Heart left ventricle (tissue), 16 donors: ENCODE measurements at regions not wholly inside any gene's neighbourhood (a gene's known extent, or its start where the extent isn't known, plus 50 kb on each side); places are given as distances from the start of the nearest gene placed in this dataset.

ENCODE experiments used
- ATAC-seq, 4 donors: fragments of 200-7000 bp; cut with Tn5 transposase; one replicate each; pipeline ENCODE4 v1.9.1; 2020 to 2022; ENCODE audit warnings: moderate library complexity in 4 of 4, mild to moderate bottlenecking in 3 of 4, moderate number of reproducible peaks in 1 of 4
- DNase-seq, 5 donors: peaks; one replicate each; pipeline ENCODE4 v3.0.0-alpha.2; 2020
- H3K27ac ChIP-seq, 12 donors: fragments of 200-600 bp; sonication (generic) in 4 of 12; one replicate each; pipeline versions ENCODE4 v1.5.0 to v1.8.0; 2016 to 2022; ENCODE audit warnings: mild to moderate bottlenecking in 2 of 12
- H3K27me3 ChIP-seq, 9 donors: fragments of 200-600 bp; sonication (generic) in 2 of 9; one replicate each; pipeline versions ENCODE4 v1.5.1 to v1.8.0; 2016 to 2022; ENCODE audit warnings: mild to moderate bottlenecking in 3 of 9
- H3K36me3 ChIP-seq, 9 donors: fragments of 200-600 bp; sonication (generic) in 2 of 9; one replicate each; pipeline versions ENCODE4 v1.5.0 to v1.8.0; 2018 to 2022; ENCODE audit warnings: mild to moderate bottlenecking in 2 of 9
- H3K4me1 ChIP-seq, 12 donors: fragments of 200-600 bp; sonication (generic) in 4 of 12; one replicate each; pipeline versions ENCODE4 v1.5.0 to v1.8.0; 2016 to 2022; ENCODE audit warnings: mild to moderate bottlenecking in 3 of 12
- H3K4me3 ChIP-seq, 12 donors: fragments of 200-600 bp; sonication (generic) in 4 of 12; one replicate each; pipeline versions ENCODE4 v1.5.0 to v1.8.0; 2017 to 2022; ENCODE audit warnings: mild to moderate bottlenecking in 9 of 12, moderate library complexity in 4 of 12
- H3K9me3 ChIP-seq, 12 donors: fragments of 200-600 bp; sonication (generic) in 4 of 12; one replicate each; pipeline versions ENCODE4 v1.5.0 to v1.8.0; 2016 to 2022; ENCODE audit warnings: mild to moderate bottlenecking in 1 of 12
- POLR2A ChIP-seq, 2 donors: fragments of 450-650 bp; IDR thresholded peaks; one replicate each; pipeline ENCODE4 v1.6.1; 2017; ENCODE audit warnings: antibody characterized with exemption in 2 of 2, mild to moderate bottlenecking in 2 of 2, moderate library complexity in 2 of 2
- WGBS, 4 donors: extraction: QIAGEN DNeasy Blood & Tissue Kit in 2 of 4; methylation state at CpG; one replicate each; pipeline versions ENCODE4 v1.1.5 to v1.1.7; 2013 to 2018; 5-methylcytosine and 5-hydroxymethylcytosine counted together
- intact Hi-C, 10 donors: fragments of 100-400 bp; cut with DNase I; formaldehyde crosslinking; loops; one replicate each; pipeline versions ENCODE4 v1.11.1 to v1.14.2; 2022
- TF ChIP-seq, protein P1 (sequence below), 12 donors: fragments of 200-600 bp; sonication (generic) in 4 of 12; IDR thresholded peaks; one replicate each; pipeline versions ENCODE4 v1.5.0 to v1.8.0; 2018 to 2022; ENCODE audit warnings: antibody characterized with exemption in 12 of 12, mild to moderate bottlenecking in 5 of 12
- donor health status: ischemic (EF 13 %, LVEDD 7.1; RV severe dilation, severe dysfunction).
- donor health status: healthy with polysubstance abuse.
- donor health status: DM: no; HTN: yes; CAD: no.
- donor health status: DM: no; HTN: no; CAD: no.
- donor health status: ischemic (EF 25% LVEDD 6.9; RV normal size, moderate dysfunction).
- donor health status: ischemic (EF 25% LVEDD 5.7; RV mildly dilated, moderate dysfunction).
- donor health status: healthy.
- donor health status: DM: yes; HTN: yes; CAD: no.
- donor health status: ischemic (EF 35%, LVEDD 5.7; RV mildly dilated, moderate dysfunction).
- donor health status: nonischemic (EF 11% LVEDD 7.7; RV severe dilation, severe dysfunction).
- donor health status: DM: yes; HTN: yes; CAD: no.
- donor health status: PGD.
- donor health status: ischemic (EF 29% LVEDD 5.4; RV normal size, mild dysfunction).
- donor health status: nonischemic (EF 23%, LVEDD 6.1; RV moderate dilation, normal function).

- no peak for ATAC-seq
- 74 to 86% (median 83%) methylated on average over 2 of the region's 2 CpGs for WGBS, 4 donors
Observed at GRCh38 chr5:68798877-68799843, 294.7 kb upstream of the SLC30A5 start.

GRCh38 chr5:68802430-68802829 is 291.4 kb upstream of the SLC30A5 start:
- intact Hi-C loops, result no loop called here
- WGBS, 4 donors, result 55 to 96% (median 86%) methylated on average over 2 of the region's 2 CpGs

More at GRCh38 chr5:68798877-68799843, 294.7 kb upstream of the SLC30A5 start:
- no peaks in the 10 kb centered on the region for H3K27me3 ChIP-seq
- no peak for TF ChIP-seq POLR2A (IDR thresholded peaks at IDR 0.05)
- TF ChIP-seq, protein P1, sequence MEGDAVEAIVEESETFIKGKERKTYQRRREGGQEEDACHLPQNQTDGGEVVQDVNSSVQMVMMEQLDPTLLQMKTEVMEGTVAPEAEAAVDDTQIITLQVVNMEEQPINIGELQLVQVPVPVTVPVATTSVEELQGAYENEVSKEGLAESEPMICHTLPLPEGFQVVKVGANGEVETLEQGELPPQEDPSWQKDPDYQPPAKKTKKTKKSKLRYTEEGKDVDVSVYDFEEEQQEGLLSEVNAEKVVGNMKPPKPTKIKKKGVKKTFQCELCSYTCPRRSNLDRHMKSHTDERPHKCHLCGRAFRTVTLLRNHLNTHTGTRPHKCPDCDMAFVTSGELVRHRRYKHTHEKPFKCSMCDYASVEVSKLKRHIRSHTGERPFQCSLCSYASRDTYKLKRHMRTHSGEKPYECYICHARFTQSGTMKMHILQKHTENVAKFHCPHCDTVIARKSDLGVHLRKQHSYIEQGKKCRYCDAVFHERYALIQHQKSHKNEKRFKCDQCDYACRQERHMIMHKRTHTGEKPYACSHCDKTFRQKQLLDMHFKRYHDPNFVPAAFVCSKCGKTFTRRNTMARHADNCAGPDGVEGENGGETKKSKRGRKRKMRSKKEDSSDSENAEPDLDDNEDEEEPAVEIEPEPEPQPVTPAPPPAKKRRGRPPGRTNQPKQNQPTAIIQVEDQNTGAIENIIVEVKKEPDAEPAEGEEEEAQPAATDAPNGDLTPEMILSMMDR (IDR thresholded peaks at IDR 0.05), result no peak
- intact Hi-C loops, result loop anchor here in 2 of 10 donors (2.0 to 10.0 kb wide), 2 partner anchors 40 to 166 kb away; no protein-coding TSS in a partner anchor
- H3K36me3 ChIP-seq, result no peaks in the 10 kb centered on the region
- no peak for DNase-seq
- no peak overlapping the region for H3K27ac ChIP-seq
- H3K4me3 ChIP-seq, result no peak overlapping the region
- H3K9me3 ChIP-seq, result no peaks in the 10 kb centered on the region
- peaks cover 0 to 19% (median 0%) of the 10 kb centered on the region in 12 donors for H3K4me1 ChIP-seq

GRCh38 chr5:68803881-68804319 is 289.9 kb upstream of the SLC30A5 start:
- DNase-seq, result peak in 3 of 5 donors; percentile 11 to 39 (median 33)
- H3K27me3 ChIP-seq, result no peaks in the 10 kb centered on the region
- no peak for TF ChIP-seq POLR2A (IDR thresholded peaks at IDR 0.05)
- TF ChIP-seq, protein P1 (IDR thresholded peaks at IDR 0.05), result no peak
- no peak overlapping the region for H3K4me3 ChIP-seq
- H3K27ac ChIP-seq, result peak overlapping the region in 4 of 12 donors; percentile 3 to 22 (median 8)
- 47 to 72% (median 69%) methylated on average over 7 of the region's 7 CpGs for WGBS, 4 donors
- H3K36me3 ChIP-seq, result no peaks in the 10 kb centered on the region
- peak; percentile 55 to 82 (median 66) for ATAC-seq
- H3K4me1 ChIP-seq, result peaks cover 0 to 10% (median 0%) of the 10 kb centered on the region in 12 donors
- peaks cover 0 to 17% (median 0%) of the 10 kb centered on the region in 12 donors for H3K9me3 ChIP-seq
- intact Hi-C loops, result no loop called here

More at GRCh38 chr5:68802430-68802829, 291.4 kb upstream of the SLC30A5 start:
- ATAC-seq (peak in 1 of 4 donors; percentile 21), DNase-seq (no peak)
- Histone ChIP-seq H3K27me3 (no peaks in the 10 kb centered on the region), H3K27ac (no peak overlapping the region), H3K4me3 (no peak overlapping the region), H3K36me3 (no peaks in the 10 kb centered on the region), H3K4me1 (peaks cover 0 to 10% (median 0%) of the 10 kb centered on the region in 12 donors), H3K9me3 (peaks cover 0 to 17% (median 0%) of the 10 kb centered on the region in 12 donors)
- no peak for TF ChIP-seq POLR2A (IDR thresholded peaks at IDR 0.05)
- TF ChIP-seq, protein P1 (IDR thresholded peaks at IDR 0.05), result no peak

- TF ChIP-seq, protein P1 (IDR thresholded peaks at IDR 0.05), result no peak
- no peak for TF ChIP-seq POLR2A (IDR thresholded peaks at IDR 0.05)
- DNase-seq (no peak), ATAC-seq (no peak)
- H3K36me3 ChIP-seq, result no peaks in the 10 kb centered on the region
- peaks cover 0 to 17% (median 0%) of the 10 kb centered on the region in 12 donors for H3K9me3 ChIP-seq
- peak overlapping the region in 3 of 12 donors; percentile 5 to 22 (median 10) for H3K27ac ChIP-seq
- no peak overlapping the region for H3K4me3 ChIP-seq
- WGBS, 4 donors, result 87 to 89% (median 88%) methylated on average over 3 of the region's 3 CpGs
- H3K4me1 ChIP-seq, result peaks cover 0 to 10% (median 0%) of the 10 kb centered on the region in 12 donors
- no peaks in the 10 kb centered on the region for H3K27me3 ChIP-seq
- intact Hi-C loops, result no loop called here
Observed at GRCh38 chr5:68804343-68804742, 289.5 kb upstream of the SLC30A5 start.
